ENCODE measurements at regions not wholly inside any gene's neighbourhood (a gene's known extent, or its start where the extent isn't known, plus 50 kb on each side); places are given as distances from the start of the nearest gene placed in this dataset.

- TF ChIP-seq EP300 (IDR thresholded peaks at IDR 0.05) (no peak), CTCF (IDR thresholded peaks at IDR 0.05) (no peak), JUNB (IDR thresholded peaks at IDR 0.05) (no peak), REST (IDR thresholded peaks at IDR 0.05) (no peak), RCOR1 (IDR thresholded peaks at IDR 0.05; ENCODE audit: low read depth, low read length) (no peak), KDM5A (IDR thresholded peaks at IDR 0.05) (no peak), RARB (CRISPR knock-in tag; IDR thresholded peaks at IDR 0.05) (no peak)
Measured at GRCh38 chr21:25506261-25506660, 101.0 kb downstream of the MRPL39 start.

Data from A549 (cell line).